GM21529 (cell line): ENCODE measurements at regions not wholly inside any gene's neighbourhood (a gene's known extent, or its start where the extent isn't known, plus 50 kb on each side); places are given as distances from the start of the nearest gene placed in this dataset.
"Not testable (repeated sequence)": the region's sequence is repeated elsewhere in the genome, so short reads cannot be mapped to it uniquely, and the experiment has no call there.

ENCODE experiments used
- ATAC-seq: cut with Tn5 transposase; IDR thresholded peaks from one replicate; pipeline ENCODE4 v1.9.1; 2021; ENCODE audit not compliant: unreplicated experiment

- ATAC-seq = no peak
Observed at GRCh38 chr5:135185481-135186065, 151.5 kb upstream of the PITX1 start.

GRCh38 chr5:135184646-135185045 is 150.6 kb upstream of the PITX1 start:
- no peak for ATAC-seq

GRCh38 chr5:135183464-135183863 is 149.4 kb upstream of the PITX1 start:
- ATAC-seq = no peak

GRCh38 chr5:135182675-135183074 is 148.6 kb upstream of the PITX1 start:
- no peak for ATAC-seq

GRCh38 chr5:135181653-135182052 is 147.6 kb upstream of the PITX1 start:
- ATAC-seq = no peak

GRCh38 chr5:135179308-135179980 is 145.4 kb upstream of the PITX1 start:
- ATAC-seq = no peak

GRCh38 chr5:135178476-135179155 is 144.6 kb upstream of the PITX1 start:
- ATAC-seq = no peak

- ATAC-seq = no peak
Observed at GRCh38 chr5:135177591-135177990, 143.6 kb upstream of the PITX1 start.

GRCh38 chr5:135176991-135177390 is 143.0 kb upstream of the PITX1 start:
- ATAC-seq = no peak

GRCh38 chr5:135174315-135175096 is 140.5 kb upstream of the PITX1 start:
- ATAC-seq = no peak

GRCh38 chr5:135173662-135174290 is 139.7 kb upstream of the PITX1 start:
- ATAC-seq = no peak

- no peak for ATAC-seq
Observed at GRCh38 chr5:135172718-135173117, 138.7 kb upstream of the PITX1 start.

GRCh38 chr5:135171336-135171735 is 137.3 kb upstream of the PITX1 start:
- ATAC-seq = no peak

- ATAC-seq = no peak
Observed at GRCh38 chr5:135170500-135170899, 136.5 kb upstream of the PITX1 start.

GRCh38 chr5:135169753-135170152 is 135.7 kb upstream of the PITX1 start:
- ATAC-seq = no peak

GRCh38 chr5:135167634-135168033 is 133.6 kb upstream of the PITX1 start:
- ATAC-seq = no peak

GRCh38 chr5:135164873-135165614 is 131.0 kb upstream of the PITX1 start:
- not testable (repeated sequence) for ATAC-seq

GRCh38 chr5:135163964-135164363 is 129.9 kb upstream of the PITX1 start:
- no peak for ATAC-seq

GRCh38 chr5:135163391-135163790 is 129.4 kb upstream of the PITX1 start:
- no peak for ATAC-seq

GRCh38 chr5:135162661-135163265 is 128.7 kb upstream of the PITX1 start:
- no peak for ATAC-seq
